ENCODE measurements at regions not wholly inside any gene's neighbourhood (a gene's known extent, or its start where the extent isn't known, plus 50 kb on each side); places are given as distances from the start of the nearest gene placed in this dataset.

DNA sequence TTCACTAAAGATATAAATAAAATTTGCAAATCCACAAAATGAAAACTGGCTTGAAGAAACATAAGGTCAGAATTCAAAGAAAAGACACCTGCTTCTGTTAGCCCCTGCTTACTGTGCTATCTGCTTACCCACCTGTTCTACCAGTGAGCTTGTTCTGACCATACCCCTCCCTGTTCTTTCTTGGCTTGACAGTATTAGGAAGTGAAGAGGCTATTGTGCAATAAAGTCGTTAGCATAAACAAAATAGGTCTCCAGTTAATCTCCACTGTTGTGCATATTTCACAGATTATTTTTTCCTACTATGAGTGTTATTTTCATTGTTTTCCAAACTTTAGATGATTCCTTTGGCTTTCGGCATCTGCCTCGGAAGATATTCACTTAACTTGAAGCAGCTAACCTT, 322.1 kb downstream of the CCDC85A start:
- ChIA-PET CTCF (no interaction called here), POLR2A (no interaction called here)
- TF ChIP-seq, protein P1, sequence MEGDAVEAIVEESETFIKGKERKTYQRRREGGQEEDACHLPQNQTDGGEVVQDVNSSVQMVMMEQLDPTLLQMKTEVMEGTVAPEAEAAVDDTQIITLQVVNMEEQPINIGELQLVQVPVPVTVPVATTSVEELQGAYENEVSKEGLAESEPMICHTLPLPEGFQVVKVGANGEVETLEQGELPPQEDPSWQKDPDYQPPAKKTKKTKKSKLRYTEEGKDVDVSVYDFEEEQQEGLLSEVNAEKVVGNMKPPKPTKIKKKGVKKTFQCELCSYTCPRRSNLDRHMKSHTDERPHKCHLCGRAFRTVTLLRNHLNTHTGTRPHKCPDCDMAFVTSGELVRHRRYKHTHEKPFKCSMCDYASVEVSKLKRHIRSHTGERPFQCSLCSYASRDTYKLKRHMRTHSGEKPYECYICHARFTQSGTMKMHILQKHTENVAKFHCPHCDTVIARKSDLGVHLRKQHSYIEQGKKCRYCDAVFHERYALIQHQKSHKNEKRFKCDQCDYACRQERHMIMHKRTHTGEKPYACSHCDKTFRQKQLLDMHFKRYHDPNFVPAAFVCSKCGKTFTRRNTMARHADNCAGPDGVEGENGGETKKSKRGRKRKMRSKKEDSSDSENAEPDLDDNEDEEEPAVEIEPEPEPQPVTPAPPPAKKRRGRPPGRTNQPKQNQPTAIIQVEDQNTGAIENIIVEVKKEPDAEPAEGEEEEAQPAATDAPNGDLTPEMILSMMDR (IDR thresholded peaks at IDR 0.05; ENCODE audit: insufficient read depth in 1 of 2, low read depth in 1 of 2, low read length in 1 of 2, severe bottlenecking in 1 of 2, unreplicated experiment in 1 of 2) = no peak
- DNase-seq = no peak
- Histone ChIP-seq H3K36me3 (ENCODE audit: control insufficient read depth, insufficient read depth, low read length) (no peaks in the 10 kb centered on the region), H3K27me3 (replicated peaks; ENCODE audit: control insufficient read depth, insufficient read depth, low read length) (no peaks in the 10 kb centered on the region), H3K4me3 (ENCODE audit: low read depth, low read length) (no peak overlapping the region), H3K9me3 (no peaks in the 10 kb centered on the region), H3K4me1 (no peaks in the 10 kb centered on the region)
- Mint-ChIP-seq H3K4me3 (ENCODE audit: unreplicated experiment) (no peak overlapping the region), H3K27ac (ENCODE audit: unreplicated experiment) (no peak overlapping the region), H3K36me3 (ENCODE audit: insufficient read depth, unreplicated experiment) (no peaks in the 10 kb centered on the region), H3K9me3 (ENCODE audit: unreplicated experiment) (no peaks in the 10 kb centered on the region), H3K4me1 (ENCODE audit: low read depth, unreplicated experiment) (no peaks in the 10 kb centered on the region), H3K27me3 (ENCODE audit: insufficient read depth, unreplicated experiment) (peaks cover 2% of the 10 kb centered on the region)
- intact Hi-C loops (cut with micrococcal nuclease; ENCODE audit: unreplicated experiment) = no loop called here
- BruUV-seq (replicated peaks) = no TSS peak

- TF ChIP-seq, protein P1 (IDR thresholded peaks at IDR 0.05; ENCODE audit: insufficient read depth in 1 of 2, low read depth in 1 of 2, low read length in 1 of 2, severe bottlenecking in 1 of 2, unreplicated experiment in 1 of 2) = no peak
- H3K27me3 ChIP-seq (replicated peaks; ENCODE audit: control insufficient read depth, insufficient read depth, low read length) = no peaks in the 10 kb centered on the region
- H3K4me3 ChIP-seq (ENCODE audit: low read depth, low read length) = no peak overlapping the region
- Mint-ChIP-seq H3K4me1 (ENCODE audit: low read depth, unreplicated experiment) (no peaks in the 10 kb centered on the region), H3K9me3 (ENCODE audit: unreplicated experiment) (no peaks in the 10 kb centered on the region), H3K27ac (ENCODE audit: unreplicated experiment) (no peak overlapping the region), H3K4me3 (ENCODE audit: unreplicated experiment) (no peak overlapping the region), H3K27me3 (ENCODE audit: insufficient read depth, unreplicated experiment) (peaks cover 2% of the 10 kb centered on the region), H3K36me3 (ENCODE audit: insufficient read depth, unreplicated experiment) (no peaks in the 10 kb centered on the region)
- H3K9me3 ChIP-seq = no peaks in the 10 kb centered on the region
- CTCF ChIA-PET = no interaction called here
- no peaks in the 10 kb centered on the region for H3K4me1 ChIP-seq
- no peak for DNase-seq
- intact Hi-C loops (cut with micrococcal nuclease; ENCODE audit: unreplicated experiment) = no loop called here
- POLR2A ChIA-PET = no interaction called here
- H3K36me3 ChIP-seq (ENCODE audit: control insufficient read depth, insufficient read depth, low read length) = no peaks in the 10 kb centered on the region
- BruUV-seq (replicated peaks) = no TSS peak
Measured at GRCh38 chr2:56508662-56509061, 324.9 kb downstream of the CCDC85A start.

- TF ChIP-seq, protein P1 (IDR thresholded peaks at IDR 0.05; ENCODE audit: insufficient read depth in 1 of 2, low read depth in 1 of 2, low read length in 1 of 2, severe bottlenecking in 1 of 2, unreplicated experiment in 1 of 2) = no peak
- Mint-ChIP-seq H3K4me1 (ENCODE audit: low read depth, unreplicated experiment) (no peaks in the 10 kb centered on the region), H3K27ac (ENCODE audit: unreplicated experiment) (no peak overlapping the region), H3K27me3 (ENCODE audit: insufficient read depth, unreplicated experiment) (no peaks in the 10 kb centered on the region), H3K36me3 (ENCODE audit: insufficient read depth, unreplicated experiment) (no peaks in the 10 kb centered on the region), H3K9me3 (ENCODE audit: unreplicated experiment) (no peaks in the 10 kb centered on the region), H3K4me3 (ENCODE audit: unreplicated experiment) (no peak overlapping the region)
- CTCF ChIA-PET = no interaction called here
- Histone ChIP-seq H3K36me3 (ENCODE audit: control insufficient read depth, insufficient read depth, low read length) (no peaks in the 10 kb centered on the region), H3K4me3 (ENCODE audit: low read depth, low read length) (no peak overlapping the region), H3K9me3 (no peaks in the 10 kb centered on the region), H3K4me1 (no peaks in the 10 kb centered on the region), H3K27me3 (replicated peaks; ENCODE audit: control insufficient read depth, insufficient read depth, low read length) (no peaks in the 10 kb centered on the region)
- POLR2A ChIA-PET = no interaction called here
- no TSS peak for BruUV-seq (replicated peaks)
- no peak for DNase-seq
- intact Hi-C loops (cut with micrococcal nuclease; ENCODE audit: unreplicated experiment) = no loop called here
Measured at GRCh38 chr2:56510610-56511009, 326.8 kb downstream of the CCDC85A start.

Measured in Caco-2 (cell line).